Stimulated activated CD8-positive, alpha-beta memory T cell treated with anti-CD3 and anti-CD28 coated beads, Interleukin-15, amount 100 ng/mL, for 48 hours (primary cell): ENCODE measurements at regions not wholly inside any gene's neighbourhood (a gene's known extent, or its start where the extent isn't known, plus 50 kb on each side); places are given as distances from the start of the nearest gene placed in this dataset.

ENCODE experiments used
- DNase-seq, 2 donors: peaks; one replicate each; pipeline ENCODE4 v3.0.0-alpha.2; 2020; ENCODE audit warnings: low read depth in 2 of 2

DNA sequence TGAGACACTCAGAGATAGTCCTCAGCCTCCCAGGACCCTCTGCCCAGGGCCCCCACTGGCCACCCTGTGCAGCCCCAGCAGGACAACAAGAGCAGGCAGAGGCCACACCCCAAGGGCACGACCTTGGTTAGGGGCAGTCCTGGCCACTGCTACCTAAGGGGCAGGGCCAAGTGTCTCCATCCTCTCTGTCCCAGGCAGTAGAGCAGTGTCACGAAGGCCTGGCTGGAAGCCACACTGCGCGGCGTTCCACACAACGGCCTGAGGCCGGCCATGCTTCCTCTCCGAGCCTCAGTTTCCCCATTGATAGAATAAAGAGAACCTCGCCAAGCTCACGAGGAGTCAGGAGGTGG lies 1074.3 kb downstream of the BRD1 start:
- DNase-seq, result no peak

DNA sequence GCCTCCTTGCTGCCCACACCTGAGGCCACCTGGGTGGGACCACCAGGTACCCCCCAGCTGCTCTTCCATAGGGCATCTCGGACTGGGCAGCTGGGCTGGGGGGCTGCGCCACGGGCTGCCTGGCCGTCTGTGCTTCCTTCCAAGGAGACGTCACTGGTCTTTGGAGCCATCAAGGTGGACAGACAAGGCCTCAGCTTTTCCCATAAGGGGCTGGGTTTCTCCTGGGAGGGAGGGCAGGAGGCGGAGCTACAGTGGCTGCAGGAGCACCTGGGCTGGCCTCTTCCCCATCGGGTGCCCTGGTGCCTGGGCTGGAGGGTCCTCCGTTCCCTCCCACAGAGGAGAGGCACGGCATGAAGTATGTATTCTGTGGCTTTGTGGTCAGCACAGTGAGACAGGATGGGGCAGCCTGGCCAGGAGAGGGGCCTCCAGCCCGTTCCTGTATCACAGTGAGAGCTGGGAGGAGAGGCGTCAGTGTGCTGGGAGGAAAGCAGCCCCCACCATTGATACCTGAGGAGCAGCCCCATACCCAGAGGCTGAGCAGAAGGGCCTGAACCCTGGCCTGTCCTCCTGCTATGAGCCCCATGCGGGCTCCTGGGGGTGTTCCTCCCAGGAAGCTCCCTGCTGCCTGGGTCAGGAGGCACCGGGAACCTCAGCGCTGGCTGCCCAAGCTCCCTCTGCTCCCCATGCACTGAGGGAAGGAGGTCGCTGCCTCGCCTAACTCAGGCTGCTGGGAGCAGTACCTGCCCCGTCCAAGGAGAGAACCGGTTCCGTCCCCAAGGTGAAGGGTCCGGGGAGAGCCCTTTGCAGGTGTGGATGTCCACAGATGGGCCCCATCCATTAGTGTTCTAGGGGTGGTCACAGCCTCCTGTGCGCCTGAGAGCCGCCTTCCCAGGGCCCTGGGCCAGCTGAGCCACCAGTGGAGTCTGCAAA lies 1075.0 kb downstream of the BRD1 start:
- DNase-seq, result no peak

DNA sequence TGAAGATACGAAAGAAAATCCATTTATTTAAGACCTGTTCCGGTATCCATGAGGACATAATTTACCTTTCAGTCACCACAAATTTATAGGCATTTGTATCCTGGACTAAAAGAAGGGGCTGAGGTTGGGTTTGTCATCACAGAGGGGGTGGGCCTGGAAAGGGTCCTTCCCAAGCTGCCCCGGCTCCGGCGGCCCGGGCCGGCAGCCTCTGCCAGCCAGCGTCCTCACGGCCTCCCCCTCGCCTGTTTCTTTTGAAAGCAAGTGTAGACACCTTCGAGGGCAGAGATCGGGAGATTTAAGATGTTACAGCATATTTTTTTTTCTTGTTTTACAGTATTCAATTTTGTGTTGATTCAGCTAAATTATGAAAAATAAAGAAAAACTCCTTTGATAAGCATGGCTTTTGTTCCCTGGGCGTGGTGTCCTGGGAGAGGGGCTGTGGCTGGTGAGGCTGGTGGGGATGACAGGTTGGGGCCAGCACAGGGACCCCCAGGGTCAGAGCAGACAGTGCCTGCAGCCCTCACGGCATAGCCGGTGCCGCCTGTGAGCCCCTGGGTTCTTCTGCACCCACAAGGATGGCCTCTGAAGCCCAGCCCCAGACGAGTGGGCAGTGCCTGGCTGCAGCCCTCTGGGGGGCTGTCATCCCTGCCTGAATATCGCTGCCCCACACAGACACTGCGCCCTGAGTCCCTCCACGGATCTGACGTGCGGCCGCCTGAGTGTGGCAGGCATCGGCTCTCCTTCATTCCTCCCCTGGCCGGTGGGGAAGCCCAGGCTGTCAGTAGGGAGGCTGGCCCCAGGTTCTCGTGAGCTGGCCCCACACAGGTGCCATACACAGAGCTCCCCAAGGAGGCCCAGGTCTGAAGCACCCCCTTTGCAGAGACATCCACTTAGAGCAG lies 1075.9 kb downstream of the BRD1 start:
- no peak for DNase-seq

GRCh38 chr22:48750826-48751440 lies 1076.7 kb downstream of the BRD1 start:
- DNase-seq, result no peak

DNA sequence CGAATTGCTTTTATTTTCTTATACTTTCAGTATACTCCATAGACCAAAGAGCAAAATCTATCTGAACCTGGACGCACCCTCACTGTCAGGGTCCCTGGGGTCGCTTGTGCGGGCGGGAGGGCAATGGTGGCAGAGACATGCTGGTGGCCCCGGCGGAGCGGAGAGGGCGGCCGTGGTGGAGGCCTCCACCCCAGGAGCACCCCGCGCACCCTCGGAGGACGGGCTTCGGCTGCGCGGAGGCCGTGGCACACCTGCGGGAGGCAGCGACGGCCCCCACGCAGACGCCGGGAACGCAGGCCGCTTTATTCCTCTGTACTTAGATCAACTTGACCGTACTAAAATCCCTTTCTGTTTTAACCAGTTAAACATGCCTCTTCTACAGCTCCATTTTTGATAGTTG lies 1077.4 kb downstream of the BRD1 start:
- no peak for DNase-seq

DNA sequence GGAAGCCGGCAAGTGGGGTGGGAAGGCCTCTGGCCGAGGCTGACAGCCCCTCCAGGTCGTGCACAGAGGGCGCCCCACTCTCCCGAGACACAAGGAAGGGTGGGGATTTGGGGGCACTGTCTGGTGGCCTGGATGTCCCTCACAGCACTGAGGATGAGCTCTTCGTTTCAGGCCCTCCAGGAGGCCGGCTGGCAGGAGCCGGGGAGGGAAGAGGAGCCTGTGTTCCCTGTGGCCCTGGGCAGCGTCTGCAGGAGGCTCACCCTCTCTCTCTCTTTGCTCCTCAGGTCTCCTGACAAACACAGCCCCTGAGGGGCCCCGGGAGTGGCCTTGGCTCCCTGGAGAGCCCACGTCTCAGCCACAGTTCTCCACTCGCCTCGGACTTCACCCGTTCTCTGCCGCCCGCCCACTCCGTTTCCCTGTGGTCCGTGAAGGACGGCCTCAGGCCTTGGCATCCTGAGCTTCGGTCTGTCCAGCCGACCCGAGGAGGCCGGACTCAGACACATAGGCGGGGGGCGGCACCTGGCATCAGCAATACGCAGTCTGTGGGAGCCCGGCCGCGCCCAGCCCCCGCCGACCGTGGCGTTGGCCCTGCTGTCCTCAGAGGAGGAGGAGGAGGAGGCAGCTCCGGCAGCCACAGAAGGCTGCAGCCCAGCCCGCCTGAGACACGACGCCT lies 1078.0 kb downstream of the BRD1 start:
- no peak for DNase-seq

DNA sequence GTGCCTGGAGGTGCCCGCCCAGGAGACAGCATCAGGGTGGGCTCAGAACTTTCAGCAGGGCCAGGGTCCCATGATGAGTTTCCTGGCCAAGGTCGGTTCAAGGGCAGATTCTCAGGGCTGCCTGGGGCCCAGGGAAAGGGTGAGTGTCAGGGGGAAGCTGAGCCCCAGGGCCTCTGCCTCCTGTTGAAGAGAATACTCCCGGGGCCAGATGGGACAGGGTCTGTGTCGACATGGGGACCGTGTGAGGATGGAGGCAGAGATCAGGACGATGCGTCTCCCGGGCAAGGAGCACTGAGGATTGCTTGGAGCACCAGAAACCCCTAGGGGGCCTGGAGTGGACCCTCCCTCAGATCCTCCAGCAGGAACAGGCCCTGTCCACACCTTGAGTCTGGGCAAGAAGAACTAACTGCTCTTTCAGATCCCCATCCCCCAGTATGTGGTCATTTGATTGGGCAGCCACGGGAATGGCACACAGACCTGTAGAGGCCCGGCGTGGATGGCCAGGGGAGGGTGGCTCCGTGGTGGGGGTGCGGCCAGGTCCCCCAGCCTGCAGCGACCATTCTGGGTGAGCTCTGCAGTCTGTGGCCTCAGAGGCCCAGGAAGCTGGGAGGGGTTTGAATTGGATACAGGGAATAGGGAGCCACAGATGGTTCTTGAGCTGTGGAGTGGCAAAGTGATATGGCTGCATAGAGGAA lies 1078.7 kb downstream of the BRD1 start:
- DNase-seq, result no peak

GRCh38 chr22:48748113-48748859 lies 1079.4 kb downstream of the BRD1 start:
- no peak for DNase-seq

GRCh38 chr22:48746789-48747425 lies 1080.8 kb downstream of the BRD1 start:
- DNase-seq, result no peak

DNA sequence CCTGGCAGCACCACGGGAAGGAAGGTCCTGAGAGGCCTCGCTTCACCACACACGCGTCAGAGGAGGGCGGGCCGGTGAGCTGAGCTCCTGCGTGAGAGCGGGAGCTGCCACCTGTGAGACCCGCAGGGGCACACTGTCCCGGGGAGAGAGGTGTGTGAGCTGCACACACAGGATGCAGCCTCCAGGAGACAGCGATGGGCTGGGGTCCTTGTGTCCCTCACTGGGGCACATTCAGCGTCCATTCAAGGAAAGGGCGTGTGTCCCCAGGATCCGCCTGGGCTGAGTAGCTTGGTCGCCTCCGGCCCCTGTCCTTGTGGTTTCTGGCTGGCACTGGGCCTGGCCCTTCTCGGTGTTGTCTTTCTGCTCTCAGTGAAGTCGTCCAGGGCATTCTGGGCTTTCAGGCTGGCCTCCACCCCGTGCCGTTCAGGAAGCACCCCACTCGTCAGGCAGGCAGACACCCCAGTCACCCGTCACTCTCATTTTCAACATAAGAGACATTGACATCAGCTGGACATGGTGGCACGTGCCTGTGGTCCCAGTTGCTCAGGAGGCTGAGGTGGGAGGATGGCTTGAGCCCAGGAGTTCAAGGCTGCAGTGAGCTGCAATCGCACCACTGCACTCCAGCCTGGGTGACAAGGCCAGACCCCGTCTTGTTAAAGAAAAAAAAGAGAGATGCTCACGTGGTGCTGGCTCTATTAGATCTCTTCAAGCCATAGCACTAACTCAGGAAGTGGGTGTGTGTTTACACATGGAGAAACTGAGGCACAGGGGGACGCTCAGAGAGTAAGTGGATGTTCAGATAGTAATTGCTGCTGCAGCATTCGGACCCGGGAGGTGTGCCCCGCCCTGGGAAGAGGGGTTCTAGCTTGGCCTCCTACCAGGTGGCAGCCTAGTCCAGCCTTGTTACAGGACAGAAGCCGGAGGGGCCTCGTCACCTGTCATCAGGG lies 1081.6 kb downstream of the BRD1 start:
- no peak for DNase-seq

- no peak for DNase-seq
These were observed 1082.5 kb downstream of the BRD1 start for GRCh38 chr22:48744967-48745841.

DNA sequence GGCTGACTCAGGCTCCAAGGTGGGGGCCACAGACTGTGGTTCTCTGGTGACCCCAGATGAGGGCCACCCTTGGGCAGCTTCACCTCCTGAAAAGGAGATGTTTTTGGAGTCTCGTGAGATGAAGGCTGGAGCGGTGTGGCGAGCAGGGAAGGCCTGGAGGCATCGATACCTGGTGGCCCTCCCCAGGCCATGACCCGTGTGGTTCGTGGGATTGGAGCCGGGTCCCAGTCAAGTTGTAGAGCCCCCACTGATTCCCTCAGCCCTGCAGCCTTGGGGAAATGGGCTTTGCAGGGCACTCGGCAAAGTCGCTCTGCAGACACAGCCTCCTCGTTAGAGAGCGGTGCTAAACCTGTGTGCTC lies 1083.4 kb downstream of the BRD1 start:
- DNase-seq, result no peak

DNA sequence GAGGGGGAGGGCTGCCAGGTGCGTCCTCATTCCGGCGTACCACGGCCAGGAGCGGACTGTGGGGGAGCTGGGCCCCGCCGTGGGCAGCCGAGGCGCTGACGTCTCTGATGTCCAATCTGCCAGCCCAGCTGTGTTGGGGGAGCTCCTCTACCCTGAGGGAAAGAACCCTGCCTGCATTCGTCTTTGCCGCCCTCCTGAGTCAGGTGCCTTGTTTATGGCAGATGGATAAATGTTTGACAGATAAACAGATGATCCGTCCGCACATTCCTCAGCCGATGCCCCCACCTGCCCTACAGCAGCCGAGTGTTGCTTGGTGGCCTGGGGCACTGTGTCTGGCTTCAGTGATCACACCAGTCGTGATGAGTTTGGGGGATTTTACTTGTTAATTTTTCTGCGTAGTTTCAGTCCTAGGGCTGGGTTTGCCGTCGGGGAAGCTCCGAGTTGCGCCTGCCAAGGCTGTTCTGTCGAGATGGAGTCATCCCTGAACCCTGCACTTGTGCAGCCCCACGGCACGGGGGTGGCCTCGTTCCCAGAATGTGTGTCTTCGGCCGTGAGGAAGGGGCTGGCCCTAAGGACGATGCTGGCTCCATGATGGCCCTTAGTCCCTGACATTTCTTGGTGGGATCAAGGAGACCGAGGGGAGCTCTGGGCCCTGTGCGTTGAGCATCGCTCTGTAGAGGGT lies 1083.9 kb downstream of the BRD1 start:
- no peak for DNase-seq

DNA sequence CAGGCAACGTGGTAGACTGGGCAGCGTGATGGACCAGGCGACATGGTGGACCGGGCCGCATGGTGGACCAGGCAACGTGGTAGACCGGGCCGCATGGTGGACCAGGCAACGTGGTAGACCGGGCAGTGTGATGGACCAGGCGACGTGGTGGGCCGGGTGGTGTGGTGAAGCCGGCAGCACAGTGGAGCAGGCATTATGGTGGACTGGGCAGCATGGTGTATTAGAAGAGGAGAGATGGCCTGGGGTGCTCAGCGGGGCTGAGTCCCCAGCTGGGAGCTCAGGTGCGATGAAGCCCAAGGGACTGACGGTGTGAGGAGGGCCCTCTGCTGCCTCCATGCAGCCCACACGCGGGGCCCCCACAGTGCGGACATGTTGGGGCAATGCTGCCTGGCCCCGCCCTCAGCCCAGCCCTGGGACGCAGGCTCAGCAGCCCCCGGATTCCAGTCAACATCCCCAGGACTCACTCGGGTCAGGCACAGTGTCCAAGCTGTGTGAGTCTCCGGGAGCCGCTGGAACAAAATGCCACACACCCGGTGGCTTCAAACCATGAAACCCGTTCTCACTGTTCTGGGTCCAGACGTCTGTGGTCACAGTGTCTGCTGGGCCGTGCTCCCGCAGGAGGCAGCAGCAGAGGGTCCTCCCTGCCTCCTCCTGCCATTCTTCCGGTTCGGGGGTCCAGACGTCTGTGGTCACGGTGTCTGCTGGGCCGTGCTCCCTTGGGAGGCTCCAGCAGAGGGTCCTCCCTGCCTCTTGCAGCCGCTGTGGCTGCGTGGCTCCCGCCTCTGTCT lies 1084.9 kb downstream of the BRD1 start:
- DNase-seq, result no peak

DNA sequence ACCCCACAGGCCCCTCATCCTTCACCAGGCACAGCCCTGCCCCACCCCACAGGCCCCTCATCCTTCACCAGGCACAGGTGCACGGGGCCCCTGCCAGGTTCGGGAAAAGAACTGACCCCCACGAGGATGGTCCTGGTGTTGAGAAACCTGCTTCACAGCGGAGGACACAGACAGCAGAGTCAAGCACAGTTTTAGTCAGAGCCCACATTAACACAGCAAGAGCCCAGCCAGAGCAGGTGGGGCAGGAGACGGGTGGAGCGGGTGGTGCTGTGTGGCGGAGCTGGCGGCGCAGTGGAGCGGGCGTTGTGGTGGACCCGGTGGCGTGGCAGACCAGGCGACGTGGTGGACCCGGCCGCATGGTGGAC lies 1085.5 kb downstream of the BRD1 start:
- no peak for DNase-seq

DNA sequence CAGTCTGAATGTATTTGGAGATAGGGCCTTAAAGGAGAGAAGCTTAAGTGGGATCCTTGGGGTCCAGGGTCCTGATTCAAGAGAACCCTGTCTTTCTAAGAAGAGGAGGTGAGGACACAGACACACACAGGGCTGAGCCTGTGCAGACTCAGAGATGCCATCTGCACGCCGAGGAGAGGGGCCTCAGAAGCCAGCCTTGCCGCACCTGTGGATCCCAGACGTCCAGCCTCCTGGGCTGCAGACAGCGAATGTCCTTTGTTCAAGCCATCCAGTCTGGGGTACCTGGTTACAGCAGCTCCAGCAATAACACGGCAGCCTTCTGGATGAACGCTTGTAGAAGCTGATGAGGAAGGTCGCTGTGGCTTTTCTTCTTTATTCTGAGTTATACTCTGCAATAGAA lies 1086.1 kb downstream of the BRD1 start:
- no peak for DNase-seq
